Ishikawa (cell line): ENCODE measurements at regions not wholly inside any gene's neighbourhood (a gene's known extent, or its start where the extent isn't known, plus 50 kb on each side); places are given as distances from the start of the nearest gene placed in this dataset.

ENCODE experiments used
- CEBPB ChIP-seq: IDR thresholded peaks from 2 replicates; pipeline ENCODE4 v1.6.1; 2012
- CREB1 ChIP-seq: IDR thresholded peaks from 2 replicates; pipeline ENCODE4 v1.6.1; 2012; ENCODE audit warnings: low read depth
- EGR1 ChIP-seq: IDR thresholded peaks from 2 replicates; pipeline ENCODE4 v1.6.1; 2012
- EP300 ChIP-seq: IDR thresholded peaks from 2 replicates; pipeline ENCODE4 v1.6.1; 2012; ENCODE audit warnings: borderline replicate concordance
- FOXM1 ChIP-seq: IDR thresholded peaks from 2 replicates; pipeline ENCODE4 v1.6.1; 2012; ENCODE audit warnings: low read depth, borderline replicate concordance
- MAX ChIP-seq: IDR thresholded peaks from 2 replicates; pipeline ENCODE4 v1.6.1; 2012
- NFIC ChIP-seq: IDR thresholded peaks from 2 replicates; pipeline ENCODE4 v1.6.1; 2012
- RAD21 ChIP-seq: IDR thresholded peaks from 2 replicates; pipeline ENCODE4 v1.6.1; 2012; ENCODE audit warnings: low read depth
- REST ChIP-seq: IDR thresholded peaks from 2 replicates; pipeline ENCODE4 v1.6.1; 2012; ENCODE audit warnings: low read depth, mild to moderate bottlenecking
- TAF1 ChIP-seq: IDR thresholded peaks from 2 replicates; pipeline ENCODE4 v1.6.1; 2012; ENCODE audit warnings: low read depth, mild to moderate bottlenecking
- TCF12 ChIP-seq: IDR thresholded peaks from 2 replicates; pipeline ENCODE4 v1.6.1; 2012; ENCODE audit warnings: low read depth
- TEAD4 ChIP-seq: IDR thresholded peaks from 2 replicates; pipeline ENCODE4 v1.6.1; 2012
- USF1 ChIP-seq: IDR thresholded peaks from 2 replicates; pipeline ENCODE4 v1.6.1; 2012
- YY1 ChIP-seq: IDR thresholded peaks from 2 replicates; pipeline ENCODE4 v1.6.1; 2012; ENCODE audit warnings: low read depth
- ZBTB7A ChIP-seq: IDR thresholded peaks from 2 replicates; pipeline ENCODE4 v1.6.1; 2012; ENCODE audit warnings: low read depth

GRCh38 chr2:217415316-217415715 lies 555.5 kb upstream of the TNP1 start:
- TF ChIP-seq CREB1 (no peak), NFIC (no peak), MAX (no peak), EGR1 (no peak), TAF1 (no peak), YY1 (no peak), REST (no peak), EP300 (no peak), TEAD4 (no peak), TCF12 (no peak), USF1 (no peak), RAD21 (no peak), FOXM1 (no peak), CEBPB (no peak)

GRCh38 chr2:217414429-217414828 lies 554.6 kb upstream of the TNP1 start:
- no peak for TF ChIP-seq CEBPB
- TF ChIP-seq USF1: no peak
- no peak for TF ChIP-seq EGR1
- TF ChIP-seq REST: no peak
- TF ChIP-seq EP300: no peak

GRCh38 chr2:217413193-217413592 lies 553.3 kb upstream of the TNP1 start:
- TF ChIP-seq CEBPB: no peak
- no peak for TF ChIP-seq TAF1
- no peak for TF ChIP-seq REST
- no peak for TF ChIP-seq TCF12
- no peak for TF ChIP-seq TEAD4
- no peak for TF ChIP-seq YY1
- TF ChIP-seq ZBTB7A: no peak
- TF ChIP-seq USF1: no peak
- TF ChIP-seq FOXM1: no peak
- no peak for TF ChIP-seq CREB1
- TF ChIP-seq RAD21: no peak

GRCh38 chr2:217412721-217413120 lies 552.9 kb upstream of the TNP1 start:
- TF ChIP-seq ZBTB7A: no peak
- TF ChIP-seq EGR1: no peak
- no peak for TF ChIP-seq FOXM1
- TF ChIP-seq NFIC: no peak
- TF ChIP-seq CREB1: no peak
- no peak for TF ChIP-seq YY1

GRCh38 chr2:217412277-217412676 lies 552.4 kb upstream of the TNP1 start:
- no peak for TF ChIP-seq TEAD4
- no peak for TF ChIP-seq CREB1
- TF ChIP-seq YY1: no peak
- no peak for TF ChIP-seq TAF1
- TF ChIP-seq MAX: no peak
- no peak for TF ChIP-seq CEBPB
- no peak for TF ChIP-seq EP300
